Calu3 (cell line): ENCODE measurements at regions not wholly inside any gene's neighbourhood (a gene's known extent, or its start where the extent isn't known, plus 50 kb on each side); places are given as distances from the start of the nearest gene placed in this dataset.

Source experiments
- BruUV-seq: library from RNA; stranded (reverse); fragments of 400-500 nt; replicated peaks from 2 replicates; lab custom pipeline; 2021; lab: Mats Ljungman, UMichigan
- CTCF ChIA-PET: fragments of 300-600 bp; sonication (Branson Sonifier 250); formaldehyde crosslinking; loops from one replicate; lab custom pipeline; 2022; ENCODE audit warnings: antibody characterized with exemption; lab: Charles Lee
- DNase-seq: peaks from one replicate; pipeline ENCODE4 v3.0.0; 2022
- H3K27ac Mint-ChIP-seq: one replicate; pipeline ENCODE4 v1.8.0; 2022; ENCODE audit warnings: mixed read lengths; ENCODE audit not compliant: unreplicated experiment
- H3K27me3 Mint-ChIP-seq: one replicate; pipeline ENCODE4 v1.8.0; 2022; ENCODE audit warnings: mixed read lengths; ENCODE audit not compliant: unreplicated experiment
- H3K36me3 Mint-ChIP-seq: one replicate; pipeline ENCODE4 v1.8.0; 2022; ENCODE audit warnings: mild to moderate bottlenecking, moderate library complexity, mixed read lengths; ENCODE audit not compliant: insufficient read depth, unreplicated experiment
- H3K4me1 Mint-ChIP-seq: one replicate; pipeline ENCODE4 v1.8.0; 2022; ENCODE audit warnings: mild to moderate bottlenecking, low read depth, mixed read lengths; ENCODE audit not compliant: unreplicated experiment
- H3K4me3 Mint-ChIP-seq: one replicate; pipeline ENCODE4 v1.8.0; 2022; ENCODE audit warnings: mild to moderate bottlenecking, low read depth, moderate library complexity, mixed read lengths; ENCODE audit not compliant: unreplicated experiment
- H3K9me3 Mint-ChIP-seq: one replicate; pipeline ENCODE4 v1.8.0; 2022; ENCODE audit warnings: low read depth, mixed read lengths; ENCODE audit not compliant: unreplicated experiment
- CTCF ChIP-seq: fragments of 200-600 bp; IDR thresholded peaks from one replicate; pipeline ENCODE4 v1.8.0; 2022; ENCODE audit warnings: antibody characterized with exemption; ENCODE audit not compliant: unreplicated experiment
- intact Hi-C: fragments of 100-400 bp; cut with micrococcal nuclease; formaldehyde crosslinking; loops from one replicate; pipeline ENCODE4 v1.10.0; 2022; ENCODE audit not compliant: unreplicated experiment

GRCh38 chr5:113719549-113719948, 206.1 kb downstream of the YTHDC2 start:
- H3K36me3 Mint-ChIP-seq: no peaks in the 10 kb centered on the region
- BruUV-seq: no TSS peak
- DNase-seq: no peak
- intact Hi-C loops: no loop called here
- no peaks in the 10 kb centered on the region for H3K27me3 Mint-ChIP-seq
- no peak overlapping the region for H3K27ac Mint-ChIP-seq
- peaks cover 10% of the 10 kb centered on the region for H3K9me3 Mint-ChIP-seq
- CTCF ChIA-PET: no interaction called here
- H3K4me3 Mint-ChIP-seq: no peak overlapping the region
- no peak for TF ChIP-seq CTCF
- H3K4me1 Mint-ChIP-seq: no peaks in the 10 kb centered on the region

- CTCF ChIA-PET: no interaction called here
- intact Hi-C loops: no loop called here
- TF ChIP-seq CTCF: no peak
- Mint-ChIP-seq H3K27ac (no peak overlapping the region), H3K36me3 (no peaks in the 10 kb centered on the region), H3K4me1 (no peaks in the 10 kb centered on the region), H3K9me3 (peaks cover 5% of the 10 kb centered on the region), H3K4me3 (no peak overlapping the region), H3K27me3 (no peaks in the 10 kb centered on the region)
- no peak for DNase-seq
- BruUV-seq: no TSS peak
These were observed 207.7 kb downstream of the YTHDC2 start for GRCh38 chr5:113721171-113721570.

GRCh38 chr5:113723021-113723420, 209.5 kb downstream of the YTHDC2 start:
- H3K36me3 Mint-ChIP-seq: no peaks in the 10 kb centered on the region
- BruUV-seq: no TSS peak
- no peaks in the 10 kb centered on the region for H3K27me3 Mint-ChIP-seq
- no peak for TF ChIP-seq CTCF
- H3K4me3 Mint-ChIP-seq: no peak overlapping the region
- intact Hi-C loops: no loop called here
- no peak for DNase-seq
- H3K9me3 Mint-ChIP-seq: peaks cover 10% of the 10 kb centered on the region
- no peak overlapping the region for H3K27ac Mint-ChIP-seq
- CTCF ChIA-PET: no interaction called here
- no peaks in the 10 kb centered on the region for H3K4me1 Mint-ChIP-seq

- Mint-ChIP-seq H3K36me3 (no peaks in the 10 kb centered on the region), H3K4me3 (no peak overlapping the region), H3K27ac (no peak overlapping the region), H3K9me3 (peaks cover 3% of the 10 kb centered on the region), H3K4me1 (no peaks in the 10 kb centered on the region), H3K27me3 (no peaks in the 10 kb centered on the region)
- intact Hi-C loops: no loop called here
- DNase-seq: no peak
- CTCF ChIA-PET: no interaction called here
- no peak for TF ChIP-seq CTCF
- no TSS peak for BruUV-seq
These were observed 222.3 kb downstream of the YTHDC2 start for GRCh38 chr5:113735751-113736150.
